MM.1S (cell line): ENCODE measurements at regions not wholly inside any gene's neighbourhood (a gene's known extent, or its start where the extent isn't known, plus 50 kb on each side); places are given as distances from the start of the nearest gene placed in this dataset.

ENCODE experiments used
- EZH2 ChIP-seq: fragments of 300-600 bp; sonication (generic); optimal IDR thresholded peaks from 2 replicates; pipeline ENCODE3; 2017; ENCODE audit warnings: low read depth, mild to moderate bottlenecking, antibody characterized with exemption, low read length, mixed read lengths
- TF ChIP-seq, protein P1 (sequence below): fragments of 300-600 bp; sonication (generic); IDR thresholded peaks from 2 replicates; pipeline ENCODE4 v1.5.1; 2016; ENCODE audit warnings: antibody characterized with exemption, low read length, mixed read lengths

DNA sequence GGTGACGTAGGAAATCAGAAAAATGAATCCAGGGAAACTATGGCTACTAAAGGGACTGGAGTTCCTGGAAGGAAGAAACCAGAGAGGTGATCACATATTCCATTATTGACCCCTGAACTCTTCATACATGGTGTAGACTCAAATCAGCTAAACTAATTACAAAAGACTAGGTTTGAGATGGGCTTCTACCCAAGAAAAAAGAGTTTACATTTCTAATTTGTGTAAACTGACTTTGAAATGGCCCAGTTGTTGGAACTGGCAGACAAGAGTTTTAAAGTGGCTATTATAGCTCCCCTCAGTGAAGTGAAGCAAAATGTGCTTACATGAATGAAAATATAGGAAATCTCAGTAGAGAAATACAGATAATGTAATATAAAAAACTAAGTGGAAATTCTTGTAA lies 1619.4 kb upstream of the SEL1L start:
- TF ChIP-seq EZH2, result no peak
- TF ChIP-seq, protein P1, sequence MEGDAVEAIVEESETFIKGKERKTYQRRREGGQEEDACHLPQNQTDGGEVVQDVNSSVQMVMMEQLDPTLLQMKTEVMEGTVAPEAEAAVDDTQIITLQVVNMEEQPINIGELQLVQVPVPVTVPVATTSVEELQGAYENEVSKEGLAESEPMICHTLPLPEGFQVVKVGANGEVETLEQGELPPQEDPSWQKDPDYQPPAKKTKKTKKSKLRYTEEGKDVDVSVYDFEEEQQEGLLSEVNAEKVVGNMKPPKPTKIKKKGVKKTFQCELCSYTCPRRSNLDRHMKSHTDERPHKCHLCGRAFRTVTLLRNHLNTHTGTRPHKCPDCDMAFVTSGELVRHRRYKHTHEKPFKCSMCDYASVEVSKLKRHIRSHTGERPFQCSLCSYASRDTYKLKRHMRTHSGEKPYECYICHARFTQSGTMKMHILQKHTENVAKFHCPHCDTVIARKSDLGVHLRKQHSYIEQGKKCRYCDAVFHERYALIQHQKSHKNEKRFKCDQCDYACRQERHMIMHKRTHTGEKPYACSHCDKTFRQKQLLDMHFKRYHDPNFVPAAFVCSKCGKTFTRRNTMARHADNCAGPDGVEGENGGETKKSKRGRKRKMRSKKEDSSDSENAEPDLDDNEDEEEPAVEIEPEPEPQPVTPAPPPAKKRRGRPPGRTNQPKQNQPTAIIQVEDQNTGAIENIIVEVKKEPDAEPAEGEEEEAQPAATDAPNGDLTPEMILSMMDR, result no peak
